MCF 10A (cell line): ENCODE measurements at regions not wholly inside any gene's neighbourhood (a gene's known extent, or its start where the extent isn't known, plus 50 kb on each side); places are given as distances from the start of the nearest gene placed in this dataset. TPM values are rescaled to one million over a fixed set of nuclear protein-coding genes. Genes with fewer than 3 reads are reported as not detected.

ENCODE experiments used
- BruUV-seq: library from RNA; stranded (reverse); fragments of 400-500 nt; replicated peaks from 2 replicates; lab custom pipeline; 2021; lab: Mats Ljungman, UMichigan
- CTCF ChIA-PET: fragments of 300-600 bp; sonication (Branson Sonifier 250); formaldehyde crosslinking; extraction: SDS; loops from one replicate; lab custom pipeline; 2021; ENCODE audit warnings: antibody characterized with exemption, inconsistent platforms; lab: Yijun Ruan, JAX
- POLR2A ChIA-PET: fragments of 300-600, 350-650 bp; sonication (Branson Sonifier 250); formaldehyde crosslinking; extraction: SDS; loops from one replicate; lab custom pipeline; 2020; ENCODE audit warnings: antibody characterized with exemption, inconsistent platforms; lab: Yijun Ruan, JAX
- DNase-seq: peaks from one replicate; pipeline ENCODE4 v3.0.0-alpha.2; 2018; ENCODE audit not compliant: unreplicated experiment
- H3K27ac Mint-ChIP-seq: one replicate; pipeline ENCODE4 v1.8.0; 2022; ENCODE audit warnings: mild to moderate bottlenecking, low read depth, mixed read lengths; ENCODE audit not compliant: unreplicated experiment
- H3K27me3 Mint-ChIP-seq: one replicate; pipeline ENCODE4 v1.8.0; 2022; ENCODE audit warnings: mixed read lengths; ENCODE audit not compliant: insufficient read depth, unreplicated experiment
- H3K36me3 Mint-ChIP-seq: one replicate; pipeline ENCODE4 v1.8.0; 2022; ENCODE audit warnings: mild to moderate bottlenecking, moderate library complexity, mixed read lengths; ENCODE audit not compliant: insufficient read depth, unreplicated experiment
- H3K4me1 Mint-ChIP-seq: one replicate; pipeline ENCODE4 v1.8.0; 2022; ENCODE audit warnings: mixed read lengths; ENCODE audit not compliant: insufficient read depth, unreplicated experiment
- H3K4me3 Mint-ChIP-seq: one replicate; pipeline ENCODE4 v1.8.0; 2022; ENCODE audit warnings: mild to moderate bottlenecking, moderate library complexity, mixed read lengths; ENCODE audit not compliant: unreplicated experiment
- H3K9me3 Mint-ChIP-seq: one replicate; pipeline ENCODE4 v1.8.0; 2022; ENCODE audit warnings: mixed read lengths; ENCODE audit not compliant: unreplicated experiment
- CTCF ChIP-seq: fragments of 200-600 bp; IDR thresholded peaks from one replicate; pipeline ENCODE4 v1.8.0; 2022; ENCODE audit warnings: antibody characterized with exemption, mild to moderate bottlenecking; ENCODE audit not compliant: unreplicated experiment
- intact Hi-C: fragments of 100-400 bp; cut with micrococcal nuclease; formaldehyde crosslinking; loops from 2 replicates; pipeline ENCODE4 v1.14.1; 2022
- microRNA-seq: library from miRNA; unstranded; fragments of <30 nt; microRNA quantifications from one replicate; pipeline ENCODE4 v1.2.0, GENCODE V29; 2022

DNA sequence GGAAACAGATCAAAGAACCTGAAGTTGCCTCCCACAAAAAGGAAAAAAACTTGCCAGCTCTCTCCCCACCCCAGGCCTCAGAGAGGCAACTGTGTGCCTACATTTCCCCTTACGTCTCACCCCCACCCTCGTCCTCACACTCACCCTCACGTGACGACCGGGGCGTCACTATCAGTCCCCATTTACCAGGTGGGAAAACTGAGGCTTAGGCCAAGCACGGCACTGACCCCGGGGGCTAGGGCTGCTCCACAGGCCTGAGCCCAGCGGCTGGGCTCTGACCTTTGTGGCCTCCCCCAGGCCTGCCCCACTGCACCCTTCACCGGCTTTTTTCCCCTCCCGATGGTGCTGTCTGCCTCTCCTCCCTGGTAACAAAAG, 51.5 kb upstream of the RUNX3 start:
- Mint-ChIP-seq H3K36me3 (peaks cover 4% of the 10 kb centered on the region), H3K27me3 (no peaks in the 10 kb centered on the region), H3K27ac (no peak overlapping the region), H3K4me1 (no peaks in the 10 kb centered on the region), H3K9me3 (peaks cover 5% of the 10 kb centered on the region), H3K4me3 (no peak overlapping the region)
- POLR2A ChIA-PET, result no interaction called here
- no TSS peak for BruUV-seq
- TF ChIP-seq CTCF, result no peak
- CTCF ChIA-PET, result interaction anchor here (0.6 kb wide), 1 partner anchor 16 kb away, joined by 4 read pairs; no protein-coding TSS in a partner anchor
- intact Hi-C loops, result no loop called here
- no peak for DNase-seq

GRCh38 chr1:24980836-24981630, 51.0 kb upstream of the RUNX3 start:
- intact Hi-C loops, result no loop called here
- ChIA-PET CTCF (no interaction called here), POLR2A (no interaction called here)
- H3K27ac Mint-ChIP-seq, result no peak overlapping the region
- H3K4me3 Mint-ChIP-seq, result no peak overlapping the region
- peaks cover 4% of the 10 kb centered on the region for H3K36me3 Mint-ChIP-seq
- TF ChIP-seq CTCF, result no peak
- DNase-seq, result peak; percentile 59
- no peaks in the 10 kb centered on the region for H3K27me3 Mint-ChIP-seq
- peaks cover 7% of the 10 kb centered on the region for H3K9me3 Mint-ChIP-seq
- no TSS peak for BruUV-seq
- H3K4me1 Mint-ChIP-seq, result no peaks in the 10 kb centered on the region

Small RNA genes lying in the stretch of these regions (microRNA-seq; reads per million reads assigned to microRNA genes)
- gene MIR4425, result not detected
